Renal pelvis (tissue), 1 donor: ENCODE measurements at regions not wholly inside any gene's neighbourhood (a gene's known extent, or its start where the extent isn't known, plus 50 kb on each side); places are given as distances from the start of the nearest gene placed in this dataset.
"Not testable (repeated sequence)": the region's sequence is repeated elsewhere in the genome, so short reads cannot be mapped to it uniquely, and the experiment has no call there.

Experiments
- DNase-seq: peaks from one replicate; pipeline ENCODE4 v3.0.0-alpha.2; 2013

GRCh38 chr5:157983906-157984551 is 125.1 kb upstream of the CLINT1 start:
- no peak for DNase-seq

- no peak for DNase-seq
These were observed 119.1 kb upstream of the CLINT1 start for GRCh38 chr5:157978061-157978460.

GRCh38 chr5:157976429-157976828 is 117.5 kb upstream of the CLINT1 start:
- DNase-seq, result no peak

- DNase-seq, result no peak
These were observed 113.6 kb upstream of the CLINT1 start for GRCh38 chr5:157972579-157972978.

- no peak for DNase-seq
These were observed 112.7 kb upstream of the CLINT1 start for GRCh38 chr5:157971571-157972216.

GRCh38 chr5:157968570-157968969 is 109.6 kb upstream of the CLINT1 start:
- not testable (repeated sequence) for DNase-seq

- DNase-seq, result no peak
These were observed 107.0 kb upstream of the CLINT1 start for GRCh38 chr5:157965989-157966388.

GRCh38 chr5:157965040-157965678 is 106.2 kb upstream of the CLINT1 start:
- no peak for DNase-seq

GRCh38 chr5:157963761-157964160 is 104.8 kb upstream of the CLINT1 start:
- no peak for DNase-seq

GRCh38 chr5:157963244-157963643 is 104.3 kb upstream of the CLINT1 start:
- no peak for DNase-seq

GRCh38 chr5:157962686-157963085 is 103.7 kb upstream of the CLINT1 start:
- not testable (repeated sequence) for DNase-seq

- DNase-seq, result no peak
These were observed 103.1 kb upstream of the CLINT1 start for GRCh38 chr5:157961896-157962590.

- DNase-seq, result no peak
These were observed 102.2 kb upstream of the CLINT1 start for GRCh38 chr5:157961176-157961575.

- no peak for DNase-seq
These were observed 100.4 kb upstream of the CLINT1 start for GRCh38 chr5:157959370-157959769.

- no peak for DNase-seq
These were observed 97.4 kb upstream of the CLINT1 start for GRCh38 chr5:157956271-157956885.

GRCh38 chr5:157955541-157956172 is 96.7 kb upstream of the CLINT1 start:
- DNase-seq, result no peak

GRCh38 chr5:157952374-157952685 is 93.4 kb upstream of the CLINT1 start:
- DNase-seq, result no peak

GRCh38 chr5:157951673-157952373 is 92.9 kb upstream of the CLINT1 start:
- DNase-seq, result no peak

GRCh38 chr5:157949520-157949919 is 90.6 kb upstream of the CLINT1 start:
- DNase-seq, result no peak

- DNase-seq, result peak; percentile 96
These were observed 89.9 kb upstream of the CLINT1 start for GRCh38 chr5:157948738-157949410.

GRCh38 chr5:157947156-157947555 is 88.2 kb upstream of the CLINT1 start:
- DNase-seq, result no peak
